Stimulated activated naive B cell treated with anti-CD40 and anti-IgM and Interleukin-4, amounts not matched to agents 10 μg/mL and 1 μg/mL and 100 μg/mL, for 72 hours (primary cell): ENCODE measurements at regions not wholly inside any gene's neighbourhood (a gene's known extent, or its start where the extent isn't known, plus 50 kb on each side); places are given as distances from the start of the nearest gene placed in this dataset.

Source experiments
- ATAC-seq, 2 donors: fragments of 150-1000 bp; cut with Tn5 transposase; replicated peaks; 2 replicates each; pipeline ENCODE4 v1.10.0; 2021; ENCODE audit warnings: moderate library complexity in 1 of 2
- DNase-seq: peaks from one replicate; pipeline ENCODE4 v3.0.0; 2021
- H3K27ac Mint-ChIP-seq: one replicate; pipeline ENCODE4 v1.8.0; 2022; ENCODE audit warnings: mild to moderate bottlenecking, mixed read lengths
- H3K27me3 Mint-ChIP-seq, 2 donors: one replicate each; pipeline ENCODE4 v1.8.0; 2022; ENCODE audit warnings: mixed read lengths in 2 of 2
- H3K36me3 Mint-ChIP-seq, 2 donors: one replicate each; pipeline ENCODE4 v1.8.0; 2022; ENCODE audit warnings: mixed read lengths in 2 of 2, mild to moderate bottlenecking in 1 of 2
- H3K4me1 Mint-ChIP-seq, 2 donors: one replicate each; pipeline ENCODE4 v1.8.0; 2022; ENCODE audit warnings: mixed read lengths in 2 of 2, mild to moderate bottlenecking in 1 of 2
- H3K4me3 Mint-ChIP-seq, 2 donors: one replicate each; pipeline ENCODE4 v1.8.0; 2022; ENCODE audit warnings: mild to moderate bottlenecking in 2 of 2, mixed read lengths in 2 of 2, moderate library complexity in 1 of 2
- H3K9me3 Mint-ChIP-seq, 2 donors: one replicate each; pipeline ENCODE4 v1.8.0; 2022; ENCODE audit warnings: mixed read lengths in 2 of 2, mild to moderate bottlenecking in 1 of 2

- no peak overlapping the region for H3K4me3 Mint-ChIP-seq
- H3K4me1 Mint-ChIP-seq = no peaks in the 10 kb centered on the region
- H3K36me3 Mint-ChIP-seq = no peaks in the 10 kb centered on the region
- H3K27me3 Mint-ChIP-seq = no peaks in the 10 kb centered on the region
- peaks cover 9 to 18% of the 10 kb centered on the region in 2 donors for H3K9me3 Mint-ChIP-seq
- no peak for ATAC-seq
- no peak overlapping the region for H3K27ac Mint-ChIP-seq
- no peak for DNase-seq
Observed at GRCh38 chr7:136530831-136531230, 337.6 kb upstream of the CHRM2 start.

DNA sequence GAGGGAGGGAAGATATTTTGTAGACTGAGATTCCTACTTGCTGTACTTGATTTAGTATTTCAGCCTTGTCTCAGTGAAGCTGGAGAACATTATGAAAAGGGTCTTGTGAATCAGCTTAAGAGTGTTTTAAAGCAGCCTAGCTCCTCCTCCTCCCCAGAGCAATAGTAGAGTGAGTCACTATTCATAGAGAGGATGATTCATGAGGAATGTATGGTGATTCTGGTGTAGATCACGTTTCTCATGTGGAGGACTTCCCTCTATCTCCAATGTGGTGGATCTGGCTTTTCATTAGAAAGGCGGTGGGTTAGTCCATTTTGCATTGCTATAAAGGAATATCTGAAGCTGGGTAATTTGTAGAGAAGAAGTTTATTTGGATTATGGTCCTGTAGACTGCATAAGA is 340.1 kb upstream of the CHRM2 start:
- Mint-ChIP-seq H3K27me3 (no peaks in the 10 kb centered on the region), H3K4me1 (no peaks in the 10 kb centered on the region), H3K36me3 (no peaks in the 10 kb centered on the region), H3K9me3 (peaks cover 9 to 12% of the 10 kb centered on the region in 2 donors), H3K4me3 (no peak overlapping the region), H3K27ac (no peak overlapping the region)
- ATAC-seq = no peak
- no peak for DNase-seq

GRCh38 chr7:136527554-136527953 is 340.9 kb upstream of the CHRM2 start:
- Mint-ChIP-seq H3K4me3 (no peak overlapping the region), H3K9me3 (peaks cover 6 to 10% of the 10 kb centered on the region in 2 donors), H3K27ac (no peak overlapping the region), H3K36me3 (no peaks in the 10 kb centered on the region), H3K4me1 (no peaks in the 10 kb centered on the region), H3K27me3 (no peaks in the 10 kb centered on the region)
- ATAC-seq (no peak), DNase-seq (no peak)

- ATAC-seq (no peak), DNase-seq (no peak)
- no peaks in the 10 kb centered on the region for H3K27me3 Mint-ChIP-seq
- H3K27ac Mint-ChIP-seq = no peak overlapping the region
- no peak overlapping the region for H3K4me3 Mint-ChIP-seq
- H3K9me3 Mint-ChIP-seq = peaks cover 3 to 10% of the 10 kb centered on the region in 2 donors
- no peaks in the 10 kb centered on the region for H3K4me1 Mint-ChIP-seq
- no peaks in the 10 kb centered on the region for H3K36me3 Mint-ChIP-seq
Observed at GRCh38 chr7:136526408-136527105, 341.9 kb upstream of the CHRM2 start.

DNA sequence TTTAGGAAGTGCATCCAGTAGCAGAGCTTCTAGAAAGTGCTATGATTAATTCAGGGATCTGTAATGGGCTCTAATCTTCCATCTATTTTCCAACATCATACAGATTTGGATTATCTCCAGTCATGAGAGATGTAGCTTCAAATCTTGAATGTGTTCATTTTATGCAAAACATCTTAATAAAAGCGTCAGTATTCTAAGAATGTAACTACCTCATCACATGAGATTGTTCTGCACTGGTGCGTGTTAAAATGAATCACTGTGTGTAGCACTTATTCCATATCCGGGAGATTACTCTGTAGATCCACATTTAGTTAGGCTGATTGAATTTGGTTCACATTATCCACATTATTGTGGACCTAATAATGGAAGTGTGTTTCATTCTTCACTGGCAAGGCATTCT is 344.9 kb upstream of the CHRM2 start:
- Mint-ChIP-seq H3K4me1 (no peaks in the 10 kb centered on the region), H3K27me3 (no peaks in the 10 kb centered on the region), H3K4me3 (no peak overlapping the region), H3K27ac (no peak overlapping the region), H3K9me3 (peaks cover 2 to 8% of the 10 kb centered on the region in 2 donors), H3K36me3 (no peaks in the 10 kb centered on the region)
- no peak for ATAC-seq
- DNase-seq = no peak

DNA sequence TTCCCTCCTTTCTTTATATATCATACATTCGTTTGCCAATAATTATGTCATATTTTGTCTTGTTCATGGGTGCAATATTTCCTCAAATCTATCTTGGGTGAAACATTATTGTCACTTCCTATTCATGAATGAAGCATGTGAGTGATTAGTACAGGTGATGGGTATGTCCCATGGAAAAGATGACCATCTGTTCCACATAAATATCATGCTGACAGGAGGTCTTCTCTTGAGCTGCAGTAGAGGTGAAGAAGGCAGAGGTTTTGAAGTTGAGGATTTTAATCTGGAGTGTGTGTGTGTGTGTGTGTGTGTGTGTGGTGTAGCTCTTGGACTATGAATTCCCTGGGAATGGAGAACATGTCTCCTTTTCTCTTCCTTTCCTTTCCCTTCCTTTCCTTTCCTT is 350.5 kb upstream of the CHRM2 start:
- no peaks in the 10 kb centered on the region for H3K4me1 Mint-ChIP-seq
- no peak for DNase-seq
- peaks cover 0 to 4% of the 10 kb centered on the region in 2 donors for H3K9me3 Mint-ChIP-seq

GRCh38 chr7:136514776-136515175 is 353.7 kb upstream of the CHRM2 start:
- no peak overlapping the region for H3K4me3 Mint-ChIP-seq
- H3K9me3 Mint-ChIP-seq = peaks cover 5 to 8% of the 10 kb centered on the region in 2 donors
- DNase-seq (no peak), ATAC-seq (no peak)
- H3K36me3 Mint-ChIP-seq = no peaks in the 10 kb centered on the region
- H3K4me1 Mint-ChIP-seq = no peaks in the 10 kb centered on the region
- H3K27me3 Mint-ChIP-seq = no peaks in the 10 kb centered on the region
- H3K27ac Mint-ChIP-seq = no peak overlapping the region

More for the DNA sequence above, 350.5 kb upstream of the CHRM2 start:
- Mint-ChIP-seq H3K4me3 (no peak overlapping the region), H3K27ac (no peak overlapping the region), H3K27me3 (no peaks in the 10 kb centered on the region), H3K36me3 (no peaks in the 10 kb centered on the region)
- ATAC-seq = no peak

- no peak for ATAC-seq
- DNase-seq = no peak
Observed at GRCh38 chr7:136513744-136514143, 354.7 kb upstream of the CHRM2 start.

GRCh38 chr7:136509466-136509865 is 359.0 kb upstream of the CHRM2 start:
- no peaks in the 10 kb centered on the region for H3K4me1 Mint-ChIP-seq
- no peaks in the 10 kb centered on the region for H3K36me3 Mint-ChIP-seq
- H3K9me3 Mint-ChIP-seq = peaks cover 5 to 8% of the 10 kb centered on the region in 2 donors
- H3K27me3 Mint-ChIP-seq = no peaks in the 10 kb centered on the region
- no peak overlapping the region for H3K4me3 Mint-ChIP-seq
- H3K27ac Mint-ChIP-seq = no peak overlapping the region
- no peak for DNase-seq
- no peak for ATAC-seq

More at GRCh38 chr7:136513744-136514143, 354.7 kb upstream of the CHRM2 start:
- H3K4me3 Mint-ChIP-seq = no peak overlapping the region
- no peaks in the 10 kb centered on the region for H3K27me3 Mint-ChIP-seq
- H3K27ac Mint-ChIP-seq = no peak overlapping the region
- no peaks in the 10 kb centered on the region for H3K4me1 Mint-ChIP-seq
- H3K36me3 Mint-ChIP-seq = no peaks in the 10 kb centered on the region
- H3K9me3 Mint-ChIP-seq = peaks cover 5 to 8% of the 10 kb centered on the region in 2 donors

- H3K4me1 Mint-ChIP-seq = no peaks in the 10 kb centered on the region
Observed at GRCh38 chr7:136502162-136502561, 366.3 kb upstream of the CHRM2 start.

DNA sequence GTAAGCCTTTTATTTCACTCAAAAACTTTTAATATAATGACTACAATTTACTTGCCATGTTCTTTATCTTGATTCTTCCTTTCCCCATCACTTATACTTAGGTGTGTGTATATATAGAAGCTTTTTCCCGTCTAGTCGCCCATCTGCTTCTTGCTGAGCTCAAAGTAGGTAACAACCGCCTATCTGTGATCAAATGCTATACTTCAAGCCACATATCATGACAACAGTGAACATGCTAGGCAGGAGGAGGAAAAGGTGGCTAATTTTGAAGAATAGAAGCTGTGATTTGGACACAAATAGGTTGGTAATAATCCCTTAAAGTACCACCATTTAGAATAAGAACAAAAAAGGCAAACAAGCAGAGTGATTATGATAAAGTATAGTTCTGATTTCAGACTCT is 367.3 kb upstream of the CHRM2 start:
- no peaks in the 10 kb centered on the region for H3K36me3 Mint-ChIP-seq
- no peak overlapping the region for H3K27ac Mint-ChIP-seq
- H3K4me3 Mint-ChIP-seq = no peak overlapping the region
- no peaks in the 10 kb centered on the region for H3K4me1 Mint-ChIP-seq
- ATAC-seq (no peak), DNase-seq (no peak)
- peaks cover 4 to 5% of the 10 kb centered on the region in 2 donors for H3K9me3 Mint-ChIP-seq
- no peaks in the 10 kb centered on the region for H3K27me3 Mint-ChIP-seq

More at GRCh38 chr7:136502162-136502561, 366.3 kb upstream of the CHRM2 start:
- Mint-ChIP-seq H3K4me3 (no peak overlapping the region), H3K27me3 (no peaks in the 10 kb centered on the region), H3K9me3 (peaks cover 4 to 5% of the 10 kb centered on the region in 2 donors), H3K27ac (no peak overlapping the region), H3K36me3 (no peaks in the 10 kb centered on the region)
- DNase-seq (no peak), ATAC-seq (no peak)

DNA sequence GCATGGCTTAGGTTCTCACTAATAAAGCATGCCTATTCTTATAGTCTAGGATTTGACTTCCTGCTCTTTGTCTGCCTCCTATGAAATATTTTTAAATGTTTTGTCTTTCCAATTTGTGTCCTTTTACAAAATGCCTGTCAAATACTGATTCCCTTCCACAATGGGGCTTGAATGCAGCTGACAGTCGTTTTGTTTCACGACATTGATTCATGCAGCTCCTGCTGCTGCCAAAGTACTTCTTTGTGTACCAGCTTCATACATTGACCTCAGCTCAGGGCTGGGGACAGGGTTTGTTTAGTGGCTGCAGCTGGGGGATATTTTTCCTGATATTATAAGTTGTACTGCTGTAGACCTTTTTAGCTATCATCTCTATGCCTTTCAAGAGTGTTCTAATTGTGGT is 371.9 kb upstream of the CHRM2 start:
- no peak overlapping the region for H3K27ac Mint-ChIP-seq
- no peak overlapping the region for H3K4me3 Mint-ChIP-seq
- no peak for ATAC-seq
- H3K9me3 Mint-ChIP-seq = peaks cover 8 to 12% of the 10 kb centered on the region in 2 donors
- no peak for DNase-seq
- no peaks in the 10 kb centered on the region for H3K36me3 Mint-ChIP-seq
- H3K4me1 Mint-ChIP-seq = no peaks in the 10 kb centered on the region
- H3K27me3 Mint-ChIP-seq = no peaks in the 10 kb centered on the region

GRCh38 chr7:136495081-136495480 is 373.4 kb upstream of the CHRM2 start:
- Mint-ChIP-seq H3K9me3 (peaks cover 8 to 12% of the 10 kb centered on the region in 2 donors), H3K36me3 (no peaks in the 10 kb centered on the region), H3K27me3 (no peaks in the 10 kb centered on the region), H3K4me3 (no peak overlapping the region), H3K27ac (no peak overlapping the region), H3K4me1 (no peaks in the 10 kb centered on the region)
- DNase-seq (no peak), ATAC-seq (no peak)

DNA sequence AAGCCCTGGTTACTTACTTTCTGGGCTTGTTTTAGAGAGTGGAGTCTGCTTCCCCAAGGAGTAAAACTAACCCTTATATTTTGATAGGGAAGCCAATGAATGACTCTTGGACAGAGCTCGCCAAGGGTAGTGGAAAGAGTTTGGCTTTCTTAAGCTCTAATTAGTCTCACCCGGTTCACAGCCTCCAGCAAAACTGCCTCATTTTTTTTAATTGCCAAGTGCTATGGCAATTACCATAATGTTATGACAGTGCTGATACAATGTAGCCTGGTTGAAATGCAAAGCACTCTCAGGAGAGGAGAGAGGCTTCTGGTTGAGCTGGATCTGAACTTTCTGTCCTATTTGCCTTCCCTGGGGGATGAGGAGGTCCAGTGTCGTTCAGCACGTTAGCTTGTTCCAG is 376.1 kb upstream of the CHRM2 start:
- Mint-ChIP-seq H3K27ac (no peak overlapping the region), H3K36me3 (no peaks in the 10 kb centered on the region), H3K27me3 (no peaks in the 10 kb centered on the region), H3K4me3 (no peak overlapping the region), H3K4me1 (no peaks in the 10 kb centered on the region), H3K9me3 (peaks cover 6 to 8% of the 10 kb centered on the region in 2 donors)
- DNase-seq = no peak
- no peak for ATAC-seq

DNA sequence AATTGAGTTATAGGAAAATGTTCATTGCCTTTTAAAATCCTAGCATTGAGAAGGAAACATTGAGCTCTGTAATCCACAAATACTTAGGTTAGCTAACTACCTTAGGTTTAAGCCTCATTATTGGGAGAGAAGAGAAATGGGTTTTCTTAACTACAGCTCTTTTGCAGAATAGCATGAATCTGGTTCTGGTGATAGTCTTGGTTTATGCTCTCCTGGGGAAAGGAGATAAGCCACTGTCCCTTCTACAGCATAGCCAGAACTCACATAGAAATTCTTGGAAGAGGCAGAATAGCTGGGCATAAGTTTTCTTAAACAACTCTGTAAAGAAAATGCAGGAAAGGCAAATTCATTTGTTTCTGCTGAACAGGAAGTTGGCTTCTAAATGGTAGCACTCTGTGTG is 378.6 kb upstream of the CHRM2 start:
- no peaks in the 10 kb centered on the region for H3K27me3 Mint-ChIP-seq
- DNase-seq = no peak
- no peak for ATAC-seq

More for the DNA sequence above, 378.6 kb upstream of the CHRM2 start:
- H3K4me1 Mint-ChIP-seq = no peaks in the 10 kb centered on the region
- H3K9me3 Mint-ChIP-seq = peaks cover 6 to 8% of the 10 kb centered on the region in 2 donors
- H3K27ac Mint-ChIP-seq = no peak overlapping the region
- H3K4me3 Mint-ChIP-seq = no peak overlapping the region
- no peaks in the 10 kb centered on the region for H3K36me3 Mint-ChIP-seq
